HL-60 (cell line): ENCODE measurements at regions not wholly inside any gene's neighbourhood (a gene's known extent, or its start where the extent isn't known, plus 50 kb on each side); places are given as distances from the start of the nearest gene placed in this dataset.
"Not testable (repeated sequence)": the region's sequence is repeated elsewhere in the genome, so short reads cannot be mapped to it uniquely, and the experiment has no call there.

ENCODE experiments used
- CTCF ChIP-seq: IDR thresholded peaks from one replicate; pipeline ENCODE4 v1.5.1; 2011; ENCODE audit warnings: low read length, control low read depth, inconsistent platforms; ENCODE audit not compliant: insufficient read depth
- GABPA ChIP-seq: IDR thresholded peaks from 2 replicates; pipeline ENCODE4 v1.6.1; 2012; ENCODE audit warnings: low read depth
- POLR2AphosphoS5 ChIP-seq: IDR thresholded peaks from 2 replicates; pipeline ENCODE4 v1.6.1; 2012; ENCODE audit warnings: low read depth
- REST ChIP-seq: IDR thresholded peaks from 2 replicates; pipeline ENCODE4 v1.6.1; 2012; ENCODE audit warnings: low read depth; ENCODE audit not compliant: insufficient replicate concordance
- SPI1 ChIP-seq: IDR thresholded peaks from 2 replicates; pipeline ENCODE4 v1.6.1; 2012; ENCODE audit warnings: low read depth, mild to moderate bottlenecking, borderline replicate concordance

- TF ChIP-seq CTCF, REST, POLR2AphosphoS5, SPI1, GABPA: not testable (repeated sequence)
These were observed 725.6 kb downstream of the MATN1 start for GRCh38 chr1:29997818-29998217.
